ENCODE measurements at regions not wholly inside any gene's neighbourhood (a gene's known extent, or its start where the extent isn't known, plus 50 kb on each side); places are given as distances from the start of the nearest gene placed in this dataset.
A peak's percentile ranks its signal among the peaks of the same experiment; 100 is the strongest.

DNA sequence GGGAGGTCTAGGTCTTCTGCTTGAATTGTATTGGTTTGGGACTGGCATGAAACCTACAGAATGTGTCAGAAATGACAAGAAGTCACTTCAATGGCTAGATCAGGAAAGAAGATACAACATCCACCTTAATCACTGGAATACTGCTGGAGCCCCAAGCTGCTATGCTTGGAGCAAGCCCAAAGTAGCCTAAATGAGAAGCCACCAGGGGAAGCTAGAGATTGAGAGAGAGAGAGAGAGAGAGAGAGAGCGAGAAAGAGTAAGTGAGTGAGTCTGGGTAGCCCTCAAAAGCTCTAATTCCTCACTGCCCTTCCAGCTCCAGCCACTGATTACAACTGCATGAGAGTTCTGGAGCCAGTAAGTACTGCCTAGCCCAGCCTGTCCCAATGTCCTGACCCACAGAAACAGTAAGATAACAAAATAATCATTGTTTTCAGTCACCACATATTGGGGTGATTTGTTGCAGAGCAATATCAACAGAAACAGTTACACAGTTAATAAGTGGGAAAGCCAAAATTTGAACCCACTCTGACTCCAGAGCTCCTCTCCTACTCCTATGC lies 529.2 kb upstream of the GOLIM4 start:
- no peak for DNase-seq

DNA sequence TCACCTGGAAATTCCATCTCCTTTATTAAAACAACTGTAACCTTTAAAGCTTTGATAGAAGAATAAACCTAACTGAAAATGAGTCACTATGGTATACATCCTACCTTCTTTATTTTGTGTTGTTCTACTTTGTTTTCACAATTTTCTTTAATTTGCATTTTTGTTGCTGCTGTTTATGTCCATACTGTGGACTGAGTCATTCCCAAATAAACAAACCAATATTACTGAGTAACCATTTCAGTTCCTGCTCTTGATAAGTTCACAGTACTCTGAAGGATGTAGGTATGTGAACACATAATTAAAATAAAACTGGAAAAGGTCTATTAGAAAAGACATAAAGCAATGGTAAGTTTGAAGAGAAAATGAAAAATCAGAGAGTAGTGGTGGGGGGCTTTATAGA lies 528.5 kb upstream of the GOLIM4 start:
- no peak for DNase-seq

DNA sequence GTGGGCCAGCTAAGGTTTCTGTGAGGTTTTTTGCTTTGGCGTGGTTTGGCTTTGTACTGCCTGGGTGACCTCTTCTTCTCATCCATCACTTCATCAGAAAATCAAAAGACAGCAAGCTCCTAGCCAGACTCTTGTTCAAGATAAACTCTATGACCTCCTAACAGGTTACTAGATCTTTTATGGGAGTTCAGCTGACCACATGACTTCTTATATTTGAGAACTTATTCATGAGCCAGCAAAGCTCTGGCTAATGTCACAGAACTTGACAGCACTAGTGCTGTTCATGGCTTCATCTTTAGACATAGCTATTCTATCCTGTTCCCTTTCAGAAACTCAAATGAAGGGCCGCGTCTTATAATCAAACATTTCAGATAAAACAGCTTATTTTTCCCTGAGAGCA lies 527.1 kb upstream of the GOLIM4 start:
- no peak for DNase-seq

DNA sequence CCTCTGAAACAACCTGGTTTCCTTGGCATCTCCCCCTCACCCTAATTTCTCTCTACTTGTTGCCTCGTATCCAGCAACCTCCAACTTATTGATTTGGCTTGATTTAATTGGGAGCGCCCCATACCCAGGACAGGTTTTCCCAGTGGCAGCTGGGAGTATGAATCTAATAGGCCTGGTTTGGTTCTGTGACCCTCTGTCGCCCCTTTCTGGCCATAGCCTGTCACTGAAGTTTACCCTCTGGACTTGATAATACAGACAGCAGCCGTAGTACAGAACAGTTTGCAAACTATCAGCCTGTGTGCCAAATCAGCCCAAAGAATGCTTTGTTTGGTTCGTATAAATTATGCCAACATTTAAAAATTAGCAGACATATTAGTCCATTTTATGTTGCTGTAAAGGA lies 525.1 kb upstream of the GOLIM4 start:
- peak; percentile 12 for DNase-seq

DNA sequence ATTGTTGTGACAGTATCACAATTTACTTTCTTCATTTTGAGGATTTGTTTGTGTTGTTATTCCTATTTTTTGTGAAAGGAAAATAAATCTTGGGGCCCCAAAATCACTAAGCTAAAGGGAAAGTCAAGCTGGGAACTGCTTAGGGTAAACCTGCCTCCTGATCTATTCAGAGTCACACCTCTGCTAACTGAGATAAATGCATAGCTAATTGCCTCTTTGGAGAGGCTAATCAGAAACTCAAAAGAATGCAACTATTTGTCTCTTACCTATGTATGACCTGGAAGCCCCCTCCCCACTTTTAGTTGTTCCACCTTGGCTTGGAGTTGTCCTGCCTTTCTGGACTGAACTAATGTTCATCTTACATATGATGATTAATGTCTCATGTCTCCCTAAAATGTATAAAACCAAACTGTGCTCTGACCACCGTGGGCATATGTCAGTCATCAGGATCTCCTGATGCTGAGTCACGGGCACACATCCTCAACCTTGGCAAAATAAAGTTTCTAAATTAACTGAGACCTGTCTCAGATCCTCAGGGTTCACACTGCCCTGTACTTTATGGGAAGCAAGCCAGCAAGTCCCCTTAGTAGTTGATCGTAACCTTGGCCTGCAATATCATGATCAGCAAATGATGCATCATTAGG lies 523.2 kb upstream of the GOLIM4 start:
- DNase-seq, result no peak

DNA sequence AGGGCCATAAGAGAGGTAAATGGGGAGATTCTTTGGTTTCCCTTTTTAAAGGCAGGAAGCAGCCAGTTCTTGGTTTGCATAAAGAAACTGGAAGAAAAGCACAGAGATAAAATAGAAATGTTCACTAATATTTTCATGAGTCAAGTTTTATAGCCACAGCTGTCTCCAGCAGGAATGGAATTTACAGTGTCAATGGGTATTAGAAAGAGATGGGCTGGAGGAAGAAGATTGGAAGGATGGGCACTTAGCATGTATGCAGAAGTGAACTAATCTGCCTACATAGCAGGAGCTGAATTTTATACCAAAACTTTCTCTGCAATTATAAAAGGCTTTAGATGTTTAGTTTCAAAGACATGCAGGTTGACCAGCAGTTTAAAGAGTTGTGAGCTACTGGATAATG lies 521.9 kb upstream of the GOLIM4 start:
- DNase-seq, result no peak

DNA sequence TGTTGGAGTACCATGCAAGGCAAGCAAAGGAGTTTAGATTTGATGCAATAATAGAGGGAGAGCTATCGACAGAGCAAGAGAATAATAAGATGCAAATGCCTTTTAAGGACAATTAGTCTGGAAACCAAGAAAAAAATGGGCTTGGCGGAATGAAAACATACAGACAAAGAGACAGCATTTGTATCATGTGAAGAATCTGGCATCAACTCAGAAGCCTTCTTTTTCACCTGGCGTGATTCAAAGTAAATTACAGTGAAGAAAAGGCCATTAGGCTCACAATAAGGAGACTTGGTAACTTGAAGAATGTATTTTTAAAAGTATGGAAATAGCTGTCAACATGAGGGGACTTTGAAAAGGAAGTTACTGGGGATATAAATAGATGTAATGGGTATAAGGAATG lies 521.2 kb upstream of the GOLIM4 start:
- DNase-seq, result no peak

DNA sequence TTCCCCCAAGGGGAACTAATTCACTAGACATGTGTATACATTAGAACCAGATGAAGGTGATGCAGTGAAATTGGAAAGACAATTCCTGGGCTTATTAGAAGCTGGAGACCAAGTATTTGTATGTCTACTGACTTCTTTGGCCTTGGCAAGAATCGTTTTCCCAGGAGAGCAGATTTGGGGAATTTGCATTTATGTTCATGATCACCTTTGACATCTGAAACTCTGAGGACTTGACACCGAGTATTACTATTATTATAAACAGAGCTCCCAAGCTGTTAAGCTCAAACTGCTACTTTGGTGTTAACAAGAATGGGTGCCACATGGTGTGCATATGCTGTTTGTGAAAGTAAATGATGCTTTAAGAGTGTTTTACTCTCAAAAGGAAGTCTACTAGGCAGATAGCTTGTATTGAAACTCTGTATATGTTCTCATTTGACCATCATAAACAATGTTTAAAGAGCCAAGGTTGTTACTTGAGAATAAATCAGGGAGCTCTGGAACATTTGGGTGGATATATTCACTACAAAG lies 519.8 kb upstream of the GOLIM4 start:
- DNase-seq, result no peak

DNA sequence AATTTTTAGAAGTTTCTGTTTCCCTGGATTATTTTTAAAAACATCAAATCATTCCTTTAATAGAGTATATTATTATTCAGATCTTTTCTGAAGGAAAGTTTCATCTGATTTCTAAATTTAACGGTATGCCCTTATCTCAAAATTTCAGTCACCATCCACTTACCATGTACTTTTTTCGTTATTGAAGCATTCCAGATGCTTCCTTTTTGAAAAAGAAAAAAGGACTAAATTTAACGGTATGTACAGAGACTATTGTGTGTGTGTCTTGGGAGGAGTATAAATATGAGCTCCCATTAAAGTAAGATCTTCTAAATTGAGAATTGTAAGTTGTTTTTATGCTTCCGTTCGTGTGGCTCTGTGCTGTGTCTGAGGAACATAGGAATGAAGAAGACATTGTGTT lies 517.4 kb upstream of the GOLIM4 start:
- no peak for DNase-seq

DNA sequence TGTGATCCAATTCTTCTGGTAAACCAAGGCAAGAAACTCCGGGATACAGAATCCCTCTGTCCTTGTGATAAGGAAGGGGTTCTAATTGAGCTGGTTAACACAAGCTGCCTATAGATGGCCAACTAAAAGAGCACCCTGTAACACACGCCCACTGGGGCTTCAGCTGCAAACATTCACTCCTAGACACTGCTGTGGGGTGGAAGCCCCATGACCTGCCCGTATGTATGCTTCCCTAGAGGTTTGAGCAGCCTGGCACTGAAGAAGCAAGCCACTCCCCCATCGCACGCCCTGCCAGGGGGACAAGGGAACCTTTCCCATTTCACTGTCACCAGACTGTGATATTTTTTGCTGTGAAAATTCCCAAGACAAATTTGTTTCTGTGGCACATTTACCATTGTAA lies 516.9 kb upstream of the GOLIM4 start:
- no peak for DNase-seq

DNA sequence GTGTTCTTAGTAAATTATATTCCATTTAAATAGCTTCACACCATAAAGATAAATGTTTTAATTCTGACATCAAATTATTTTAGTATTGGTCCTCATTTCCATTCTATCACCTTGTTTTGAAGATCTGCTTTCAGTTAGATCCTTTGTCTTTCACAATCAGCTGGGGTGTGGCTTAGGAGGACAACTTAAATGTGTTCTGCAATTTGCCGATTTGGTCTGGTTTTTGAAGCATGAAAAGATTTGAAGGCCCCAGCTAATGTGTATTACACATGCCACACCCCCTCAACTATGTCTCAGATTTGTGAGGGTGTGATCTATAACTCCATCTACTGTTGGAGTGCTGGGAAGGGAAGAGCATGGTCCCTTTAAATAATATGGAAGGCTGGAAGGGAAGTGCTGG lies 516.1 kb upstream of the GOLIM4 start:
- no peak for DNase-seq

DNA sequence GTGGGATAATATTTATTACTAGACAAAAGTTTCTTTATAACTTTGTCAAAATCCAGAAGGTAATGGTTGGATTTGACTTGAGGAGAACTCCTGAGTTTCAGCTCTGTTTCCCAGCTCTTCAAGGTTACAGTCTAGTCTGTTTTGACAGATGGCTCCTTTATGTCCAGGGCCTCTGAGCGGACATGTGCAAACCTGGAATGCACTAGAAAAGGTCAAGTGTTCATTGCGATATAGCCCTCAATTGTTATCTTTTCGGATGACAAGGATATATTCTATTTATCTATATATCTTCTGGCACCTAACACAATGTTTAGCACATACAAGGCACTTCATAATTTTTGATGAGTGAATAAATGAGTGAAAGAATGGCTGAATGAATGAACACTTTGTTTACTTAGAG lies 513.2 kb upstream of the GOLIM4 start:
- no peak for DNase-seq

DNA sequence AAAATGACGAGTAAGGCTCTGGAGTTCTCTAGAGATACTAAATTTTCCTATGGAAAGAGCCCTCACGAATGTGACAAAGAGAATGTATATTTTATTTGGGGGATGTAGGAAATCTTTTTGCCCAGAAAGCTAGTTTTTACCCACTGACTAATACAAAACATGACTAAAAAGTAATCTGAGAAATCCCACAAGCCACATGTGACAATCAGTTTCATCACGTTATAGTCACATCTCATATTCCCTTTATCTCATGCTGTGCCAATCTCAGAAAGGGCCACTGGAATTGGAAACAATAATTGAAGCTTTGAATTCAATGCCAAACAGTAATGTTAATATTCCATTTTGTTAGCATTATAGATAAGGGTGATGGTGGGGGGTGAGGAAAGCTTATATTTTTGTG lies 509.0 kb upstream of the GOLIM4 start:
- peak; percentile 4 for DNase-seq

DNA sequence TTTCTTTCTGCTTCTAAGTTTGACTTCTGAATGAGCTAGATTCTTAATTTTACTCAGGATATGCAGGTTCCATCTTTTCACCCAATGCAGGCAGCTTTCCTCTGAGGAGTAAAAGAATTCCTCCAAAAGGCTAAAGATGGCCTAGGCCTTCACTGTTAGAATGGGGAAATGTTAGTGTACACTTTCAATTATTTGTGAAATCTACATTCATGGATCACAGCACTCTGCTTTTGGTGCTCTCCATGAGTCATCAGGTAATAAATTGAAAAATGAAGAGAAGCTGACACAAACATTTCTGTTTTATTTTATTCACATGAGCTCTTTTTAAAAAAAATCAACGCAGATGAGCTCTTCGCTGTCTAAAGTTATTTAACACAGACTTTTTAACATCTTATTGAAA lies 502.5 kb upstream of the GOLIM4 start:
- DNase-seq, result no peak

DNA sequence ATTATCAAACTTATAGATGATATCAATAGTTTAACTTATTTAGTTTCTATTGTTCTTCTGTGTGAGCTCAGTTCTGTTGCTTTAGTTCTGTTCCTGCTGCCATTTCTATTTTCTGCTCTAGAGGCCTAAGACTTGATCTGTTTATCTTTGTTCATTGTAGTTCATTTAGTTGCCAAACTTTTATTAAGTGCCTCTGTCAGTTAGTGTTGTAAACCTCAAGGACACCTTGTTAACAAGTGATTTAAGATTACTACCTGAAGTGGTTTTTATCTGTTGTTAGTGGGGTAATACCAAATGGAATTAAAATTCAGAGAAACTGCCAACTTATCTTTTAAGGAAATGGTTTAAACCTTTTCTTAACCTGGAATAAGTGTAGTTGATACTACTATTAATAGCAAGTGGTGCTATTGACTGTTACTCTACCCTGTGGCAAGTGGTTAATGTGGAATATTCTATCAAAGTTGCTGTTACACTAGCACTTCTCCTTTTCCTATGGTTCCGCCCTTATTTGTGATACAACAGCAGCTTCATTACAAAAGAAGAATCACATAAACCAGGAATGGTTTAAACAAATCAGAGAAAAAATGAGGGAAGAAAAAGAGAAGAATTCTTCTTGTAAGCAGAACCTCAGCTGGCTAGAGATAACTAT lies 500.6 kb upstream of the GOLIM4 start:
- DNase-seq, result no peak

DNA sequence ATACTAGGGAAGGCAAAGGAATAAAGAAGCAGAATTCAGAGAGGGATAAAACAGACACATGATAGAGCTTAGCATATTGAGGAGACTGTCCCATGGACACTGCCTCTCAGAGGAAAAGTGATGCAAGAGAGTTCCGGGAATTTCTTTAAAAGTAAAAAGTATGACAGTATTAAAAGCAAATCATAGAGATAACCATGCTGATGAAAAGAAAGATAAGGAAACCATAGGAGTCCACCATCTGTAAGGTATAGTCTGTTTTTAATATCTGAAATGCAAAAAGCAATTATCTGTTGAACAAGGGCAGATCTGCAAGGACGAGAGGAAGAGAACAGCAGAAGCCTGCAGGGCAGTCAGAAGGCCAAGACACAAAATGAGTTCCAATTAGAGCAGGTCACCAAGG lies 495.9 kb upstream of the GOLIM4 start:
- DNase-seq, result no peak

DNA sequence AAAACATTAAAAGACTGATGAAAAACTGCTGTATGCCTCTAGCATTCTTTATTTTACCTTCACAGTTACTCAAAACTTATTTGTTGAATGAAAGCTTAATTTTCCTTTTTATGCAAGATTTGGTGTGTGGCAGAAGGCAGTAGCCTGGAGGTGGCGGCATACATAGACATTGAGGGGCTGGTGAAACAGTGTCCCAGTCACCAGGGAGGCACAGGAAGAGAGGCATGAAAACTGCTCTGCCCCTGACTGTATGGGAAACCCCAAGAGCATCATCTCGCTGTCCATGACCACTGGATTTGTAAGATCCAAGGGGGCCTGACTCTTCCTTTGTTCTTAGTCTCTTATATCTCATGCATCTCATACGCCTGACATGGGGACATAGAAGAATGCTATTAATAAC lies 493.7 kb upstream of the GOLIM4 start:
- no peak for DNase-seq

DNA sequence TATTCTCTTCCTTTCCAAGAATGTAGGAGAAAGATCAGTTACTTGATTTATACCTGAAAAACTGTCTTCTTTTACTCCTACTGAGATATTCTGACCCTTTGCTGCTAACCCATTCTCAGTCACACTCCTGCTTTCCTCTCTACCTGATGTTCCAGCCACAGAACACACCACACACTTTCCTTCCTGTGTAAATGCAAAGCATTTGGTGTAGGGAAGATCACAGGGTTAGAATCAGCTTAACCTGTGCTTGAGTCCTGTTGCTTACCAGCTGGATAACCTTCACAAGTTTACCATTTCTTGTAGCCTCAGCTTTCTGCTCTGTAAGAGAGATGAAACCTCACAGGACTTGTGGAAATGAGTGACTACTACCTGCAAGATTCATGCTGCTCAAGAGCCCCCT lies 489.8 kb upstream of the GOLIM4 start:
- DNase-seq, result no peak

DNA sequence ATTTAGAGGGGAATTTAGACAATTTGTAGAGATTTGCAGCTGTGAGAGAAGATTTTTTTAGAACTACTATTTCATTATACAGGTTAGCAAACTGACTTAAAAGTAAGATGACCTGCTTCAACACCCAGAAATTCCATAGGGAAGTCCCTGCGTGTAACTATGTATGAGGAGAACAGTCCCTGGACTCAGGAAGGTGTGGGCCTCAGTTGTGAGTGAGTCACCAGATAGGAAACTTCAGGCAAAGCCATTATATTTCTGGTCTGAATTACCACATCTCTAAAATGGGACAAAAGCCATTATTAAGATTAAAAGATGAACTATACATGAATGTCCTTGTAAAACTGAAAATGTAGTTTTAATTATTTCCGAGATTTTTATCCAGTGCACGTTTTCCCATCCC lies 488.3 kb upstream of the GOLIM4 start:
- no peak for DNase-seq

DNA sequence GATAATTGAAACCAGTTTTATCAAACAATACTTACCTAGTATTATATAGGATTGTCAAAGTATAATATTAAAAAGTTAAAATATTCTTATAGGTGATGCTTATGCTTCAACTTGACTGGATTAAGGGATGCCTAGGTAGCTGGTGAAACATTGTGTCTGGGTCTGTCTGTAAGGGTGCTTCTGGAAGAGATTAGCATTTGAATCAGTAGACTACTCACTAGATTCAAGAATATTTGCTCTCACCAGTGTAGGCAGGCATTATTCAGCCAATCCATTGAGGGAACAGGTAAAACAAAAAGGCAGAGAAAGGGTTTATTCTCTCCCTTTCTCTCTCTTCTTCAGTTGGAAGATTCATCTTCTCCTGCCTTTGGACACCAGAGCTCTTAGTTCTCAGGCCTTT lies 486.8 kb upstream of the GOLIM4 start:
- no peak for DNase-seq

DNA sequence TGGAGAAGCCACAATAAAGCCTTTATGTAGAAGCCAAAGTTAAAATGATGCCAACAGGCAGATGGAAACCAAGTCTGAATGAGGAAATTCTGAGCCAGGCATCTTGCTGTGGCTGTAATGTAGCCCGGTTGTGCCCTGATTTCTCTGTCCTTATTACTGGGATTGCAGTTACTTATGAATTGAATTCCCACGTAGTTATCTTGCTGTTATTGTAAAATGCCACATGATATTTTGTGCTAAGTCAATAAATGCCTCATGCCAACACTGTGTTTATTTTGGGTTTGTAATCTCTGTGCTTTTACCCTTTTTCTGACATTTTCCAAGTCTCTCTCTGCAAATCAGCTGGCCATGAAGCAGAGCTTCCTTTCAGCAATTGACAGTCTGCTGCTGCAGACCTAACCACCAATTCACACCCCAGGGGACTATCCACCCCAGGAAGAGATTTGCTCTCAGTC lies 486.1 kb upstream of the GOLIM4 start:
- DNase-seq, result no peak

DNA sequence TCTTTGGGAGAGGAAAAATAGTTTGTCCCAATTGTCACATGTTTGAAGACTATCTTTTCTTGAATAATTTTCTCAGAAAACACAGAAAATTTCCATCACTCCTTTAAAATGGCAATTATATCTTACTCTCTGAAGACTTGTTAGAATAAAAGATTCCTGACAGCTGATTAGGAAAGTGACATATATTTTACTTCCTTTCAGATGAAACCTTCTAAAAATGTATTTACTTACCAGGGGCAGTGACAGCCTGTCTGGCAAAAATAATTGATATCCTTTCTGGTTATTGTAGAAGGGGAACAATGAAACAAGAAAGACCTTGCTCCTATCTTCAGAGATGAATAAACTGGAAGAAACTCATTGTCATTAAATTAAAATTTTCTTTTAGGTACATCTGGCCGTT lies 483.3 kb upstream of the GOLIM4 start:
- DNase-seq, result no peak

DNA sequence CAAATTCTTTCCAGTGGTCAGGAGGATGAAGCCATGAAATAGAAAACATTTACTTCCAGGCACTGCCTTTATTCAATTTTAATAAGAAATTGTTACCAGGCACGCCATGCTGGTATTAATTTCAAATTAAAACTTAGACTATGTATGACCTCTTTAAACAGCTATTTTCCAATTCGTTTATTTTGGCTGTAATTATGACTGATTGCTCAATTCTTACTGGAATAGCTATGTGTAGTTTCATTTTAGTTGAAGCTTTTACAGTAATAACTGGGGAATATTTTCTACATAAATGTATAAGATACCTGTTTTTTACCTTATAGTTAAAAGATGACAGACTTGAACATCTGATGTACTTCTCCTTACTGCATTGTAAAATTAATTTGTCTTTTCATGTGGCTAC lies 480.0 kb upstream of the GOLIM4 start:
- no peak for DNase-seq

DNA sequence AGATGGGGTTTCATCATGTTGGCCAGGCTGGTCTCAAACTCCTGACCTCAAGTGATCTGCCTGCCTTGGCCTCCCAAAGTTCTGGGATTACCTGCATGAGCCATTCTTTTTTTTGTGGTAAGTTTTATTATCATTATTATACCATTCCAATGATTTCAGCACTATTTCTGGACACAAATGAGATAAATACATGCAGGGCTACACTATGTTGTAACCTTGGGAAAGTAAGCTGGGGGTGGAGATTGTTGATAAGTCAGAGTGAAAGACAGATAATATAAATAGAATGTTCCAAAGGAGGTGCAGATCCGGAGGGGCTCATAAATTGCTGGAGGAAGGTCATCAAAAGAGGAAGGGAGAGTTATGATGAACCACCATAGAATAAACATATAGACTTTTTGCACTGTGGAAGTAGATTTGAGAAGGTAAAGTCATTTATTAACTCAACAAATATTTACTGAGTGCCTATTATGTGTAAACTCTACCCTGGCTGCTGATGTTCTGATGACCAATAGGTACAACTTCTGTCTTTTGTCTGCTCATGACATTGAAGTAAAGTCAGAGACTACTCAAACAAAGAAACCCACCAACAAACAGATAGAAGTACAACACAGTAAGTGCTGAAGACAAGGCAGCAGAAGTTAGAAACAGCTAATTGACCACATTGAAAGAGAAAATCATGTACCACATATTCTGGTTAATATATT lies 478.9 kb upstream of the GOLIM4 start:
- no peak for DNase-seq
